H1 (cell line): ENCODE measurements at regions not wholly inside any gene's neighbourhood (a gene's known extent, or its start where the extent isn't known, plus 50 kb on each side); places are given as distances from the start of the nearest gene placed in this dataset.

Experiments
- CTCF ChIA-PET: fragments of 300-600 bp; sonication (Branson Sonifier 250); formaldehyde crosslinking; loops from one replicate; lab custom pipeline; 2021; ENCODE audit not compliant: partially characterized antibody; lab: Charles Lee
- POLR2A ChIA-PET: fragments of 300-600 bp; sonication (Branson Sonifier 250); formaldehyde crosslinking; loops from one replicate; lab custom pipeline; 2021; ENCODE audit warnings: inconsistent platforms; ENCODE audit not compliant: partially characterized antibody; lab: Charles Lee
- DNase-seq, 2 experiments: peaks; one replicate each; pipeline versions ENCODE4 v3.0.0 to v3.0.0-alpha.2; 2010 to 2022; ENCODE audit warnings: low spot score in 2 of 2, low read depth in 1 of 2, mixed read lengths in 1 of 2
- FAIRE-seq: peaks from 2 replicates; lab custom pipeline; 2011; peaks lifted over from hg19 to GRCh38; lab: Jason Lieb, UNC
- H2AFZ ChIP-seq: 2 replicates; pipeline ENCODE4 v1.8.1; 2012; ENCODE audit warnings: low read length, inconsistent platforms
- H2AK5ac ChIP-seq: 2 replicates; pipeline ENCODE4 v1.6.1; 2013; ENCODE audit warnings: low read depth, low read length
- H2BK120ac ChIP-seq: replicated peaks from 2 replicates; pipeline ENCODE3; 2013; ENCODE audit warnings: low read depth, low read length, inconsistent platforms
- H2BK12ac ChIP-seq: 2 replicates; pipeline ENCODE4 v1.6.1; 2013; ENCODE audit warnings: low read depth, low read length
- H2BK15ac ChIP-seq: 2 replicates; pipeline ENCODE4 v1.6.1; 2013; ENCODE audit warnings: low read length
- H2BK20ac ChIP-seq: 2 replicates; pipeline ENCODE4 v1.6.1; 2013; ENCODE audit warnings: low read length
- H2BK5ac ChIP-seq: 2 replicates; pipeline ENCODE4 v1.6.1; 2013; ENCODE audit warnings: low read depth, low read length
- H3K14ac ChIP-seq: 2 replicates; pipeline ENCODE4 v1.6.1; 2013; ENCODE audit warnings: inconsistent platforms; ENCODE audit not compliant: insufficient read length
- H3K18ac ChIP-seq: 2 replicates; pipeline ENCODE4 v1.6.1; 2013; ENCODE audit warnings: low read length; ENCODE audit errors: extremely low read depth
- H3K23ac ChIP-seq: 2 replicates; pipeline ENCODE4 v1.6.1; 2013; ENCODE audit warnings: inconsistent platforms; ENCODE audit not compliant: insufficient read length
- H3K23me2 ChIP-seq: 2 replicates; pipeline ENCODE4 v1.6.1; 2013; ENCODE audit warnings: low read depth, low read length
- H3K27ac ChIP-seq: 2 replicates; pipeline ENCODE4 v1.6.1; 2011; ENCODE audit warnings: low read depth, low read length, inconsistent platforms
- H3K27me3 ChIP-seq, 4 experiments: replicated peaks in 1 of 4; 1 replicate in 1 of 4; 2 replicates in 3 of 4; pipeline versions ENCODE4 v1.6.1 to v1.8.1; 2011 to 2013; ENCODE audit warnings: low read length in 3 of 4, mild to moderate bottlenecking in 3 of 4, inconsistent platforms in 2 of 4, mixed read lengths in 2 of 4, moderate library complexity in 1 of 4; ENCODE audit not compliant: control insufficient read depth in 3 of 4, insufficient read depth in 3 of 4; ENCODE audit errors: extremely low read depth in 1 of 4
- H3K36me3 ChIP-seq, 4 experiments: 2 replicates each; pipeline versions ENCODE4 v1.6.1 to v1.8.1; 2011 to 2013; ENCODE audit warnings: mild to moderate bottlenecking in 4 of 4, low read length in 3 of 4, moderate library complexity in 2 of 4, control low read depth in 1 of 4, inconsistent platforms in 1 of 4; ENCODE audit not compliant: insufficient read depth in 4 of 4, control insufficient read depth in 2 of 4
- H3K4ac ChIP-seq: replicated peaks from 2 replicates; pipeline ENCODE3; 2013; ENCODE audit warnings: low read length, low read depth, mixed read lengths, inconsistent platforms; ENCODE audit not compliant: insufficient read length
- H3K4me1 ChIP-seq, 4 experiments: replicated peaks in 1 of 4; 1 replicate in 1 of 4; 2 replicates in 3 of 4; pipeline versions ENCODE4 v1.6.1 to v1.8.1; 2011 to 2013; ENCODE audit warnings: low read length in 3 of 4, inconsistent platforms in 2 of 4, mixed read lengths in 1 of 4; ENCODE audit not compliant: insufficient read depth in 4 of 4, control insufficient read depth in 3 of 4
- H3K4me2 ChIP-seq, 2 experiments: 2 replicates each; pipeline versions ENCODE4 v1.6.1 to v1.8.1; 2011 to 2013; ENCODE audit warnings: low read depth in 2 of 2, low read length in 2 of 2, control low read depth in 1 of 2, inconsistent platforms in 1 of 2, mild to moderate bottlenecking in 1 of 2; ENCODE audit not compliant: insufficient read depth in 1 of 2
- H3K4me3 ChIP-seq, 4 experiments: fragments of 200-600, 300-600 bp in 1 of 4; sonication (generic), shearing (Covaris generic), sonication (Bioruptor Twin) in 1 of 4; 2 replicates each; pipeline versions ENCODE4 v1.5.1 to v1.8.1; 2011 to 2016; ENCODE audit warnings: low read length in 4 of 4, low read depth in 3 of 4, control low read depth in 2 of 4, inconsistent platforms in 2 of 4, mild to moderate bottlenecking in 2 of 4, mixed read lengths in 1 of 4, moderate library complexity in 1 of 4; ENCODE audit not compliant: insufficient read depth in 2 of 4; ENCODE audit errors: extremely low read depth in 1 of 4
- H3K56ac ChIP-seq: replicated peaks from 2 replicates; pipeline ENCODE3; 2013; ENCODE audit warnings: low read depth, mild to moderate bottlenecking, mixed read lengths, low read length, inconsistent platforms; ENCODE audit not compliant: insufficient read length
- H3K79me1 ChIP-seq: 2 replicates; pipeline ENCODE4 v1.6.1; 2013; ENCODE audit warnings: low read depth, low read length, control low read depth
- H3K79me2 ChIP-seq, 2 experiments: 2 replicates each; pipeline versions ENCODE4 v1.6.1 to v1.8.1; 2012 to 2013; ENCODE audit warnings: low read length in 2 of 2, mild to moderate bottlenecking in 2 of 2, inconsistent platforms in 1 of 2; ENCODE audit not compliant: insufficient read depth in 2 of 2, control insufficient read depth in 1 of 2
- H3K9ac ChIP-seq, 4 experiments: replicated peaks in 1 of 4; 1 replicate in 1 of 4; 2 replicates in 3 of 4; pipeline versions ENCODE4 v1.6.1 to v1.8.1; 2011 to 2013; ENCODE audit warnings: low read depth in 3 of 4, low read length in 3 of 4, control low read depth in 2 of 4, mild to moderate bottlenecking in 2 of 4, moderate library complexity in 2 of 4, inconsistent platforms in 1 of 4; ENCODE audit errors: extremely low read depth in 1 of 4
- H3K9me3 ChIP-seq, 2 experiments: 2 replicates each; pipeline versions ENCODE4 v1.6.1 to v1.8.1; 2012 to 2013; ENCODE audit warnings: mild to moderate bottlenecking in 2 of 2, moderate library complexity in 2 of 2, control low read depth in 1 of 2, inconsistent platforms in 1 of 2, low read depth in 1 of 2, low read length in 1 of 2, mixed read lengths in 1 of 2; ENCODE audit not compliant: insufficient read depth in 2 of 2
- H4K20me1 ChIP-seq, 2 experiments: replicated peaks in 1 of 2; 2 replicates each; pipeline versions ENCODE3 to v1.8.1; 2011 to 2013; ENCODE audit warnings: inconsistent platforms in 2 of 2, low read length in 2 of 2, mild to moderate bottlenecking in 1 of 2; ENCODE audit not compliant: insufficient read depth in 2 of 2, control insufficient read depth in 1 of 2
- H4K5ac ChIP-seq: 2 replicates; pipeline ENCODE4 v1.6.1; 2013; ENCODE audit warnings: low read length, low read depth, mixed read lengths, inconsistent platforms; ENCODE audit not compliant: insufficient read length
- H4K8ac ChIP-seq: 2 replicates; pipeline ENCODE4 v1.8.0; 2013; ENCODE audit warnings: mild to moderate bottlenecking, moderate library complexity, low read length, inconsistent platforms; ENCODE audit not compliant: insufficient read depth; ENCODE audit errors: extremely low read depth
- H4K91ac ChIP-seq: replicated peaks from 2 replicates; pipeline ENCODE3; 2013; ENCODE audit warnings: low read length, mixed read lengths, inconsistent platforms; ENCODE audit not compliant: insufficient read length
- ASH2L ChIP-seq: fragments of 200-600, 300-600 bp; sonication (generic); IDR thresholded peaks from one replicate; pipeline ENCODE4 v1.7.1; 2017; ENCODE audit warnings: low read length
- BACH1 ChIP-seq: IDR thresholded peaks from 2 replicates; pipeline ENCODE4 v1.6.1; 2012; ENCODE audit warnings: low read length, improper control_type of control experiment
- CEBPB ChIP-seq: IDR thresholded peaks from 2 replicates; pipeline ENCODE4 v1.6.1; 2012; ENCODE audit warnings: low read depth, low read length
- JUN ChIP-seq: IDR thresholded peaks from 2 replicates; pipeline ENCODE4 v1.6.1; 2011; ENCODE audit warnings: low read depth, mild to moderate bottlenecking, improper control_type of control experiment, low read length
- KDM5A ChIP-seq: fragments of 200-600 bp; IDR thresholded peaks from 2 replicates; pipeline ENCODE4 v1.7.1; 2012; ENCODE audit warnings: mild to moderate bottlenecking, low read length, inconsistent platforms, mixed read lengths
- NANOG ChIP-seq: IDR thresholded peaks from 2 replicates; pipeline ENCODE4 v1.6.1; 2011; ENCODE audit warnings: low read length, low read depth, mild to moderate bottlenecking, inconsistent platforms; ENCODE audit not compliant: insufficient read depth, poor library complexity, severe bottlenecking
- NRF1 ChIP-seq: IDR thresholded peaks from 2 replicates; pipeline ENCODE4 v1.6.1; 2011; ENCODE audit warnings: mild to moderate bottlenecking, low read depth, low read length, improper control_type of control experiment
- RAD21 ChIP-seq, 2 experiments: IDR thresholded peaks in 1 of 2; conservative IDR thresholded peaks in 1 of 2; 2 replicates each; pipeline ENCODE4 v1.6.1; 2011; ENCODE audit warnings: low read depth in 2 of 2, low read length in 2 of 2, improper control_type of control experiment in 1 of 2, inconsistent platforms in 1 of 2, mild to moderate bottlenecking in 1 of 2, moderate library complexity in 1 of 2
- RNF2 ChIP-seq: fragments of 200-900, 300-1000 bp; sonication (generic); IDR thresholded peaks from 2 replicates; pipeline ENCODE4 v1.7.1; 2016; ENCODE audit warnings: borderline replicate concordance, low read depth, mild to moderate bottlenecking, antibody characterized with exemption, low read length; ENCODE audit not compliant: poor library complexity, severe bottlenecking; ENCODE audit errors: missing control alignments
- SAP30 ChIP-seq: fragments of 300-600 bp; sonication (generic); IDR thresholded peaks from 2 replicates; pipeline ENCODE4 v1.7.1; 2012; ENCODE audit warnings: low read length, moderate library complexity, mild to moderate bottlenecking, inconsistent platforms; ENCODE audit not compliant: insufficient read depth, insufficient replicate concordance
- SP1 ChIP-seq: IDR thresholded peaks from 2 replicates; pipeline ENCODE4 v1.6.1; 2011; ENCODE audit warnings: low read depth, low read length
- SP2 ChIP-seq: IDR thresholded peaks from 2 replicates; pipeline ENCODE4 v1.6.1; 2012; ENCODE audit warnings: mild to moderate bottlenecking, low read length, inconsistent platforms
- TEAD4 ChIP-seq: IDR thresholded peaks from 2 replicates; pipeline ENCODE4 v1.6.1; 2012; ENCODE audit warnings: low read depth, low read length, inconsistent platforms, mixed read lengths
- WGBS, 2 experiments: shearing (Covaris generic) in 1 of 2; methylation state at CpG; one replicate each; pipeline versions ENCODE4 v1.1.6 to v1.1.7; 2013 to 2015; ENCODE audit warnings: low lambda C conversion rate in 2 of 2, mixed read lengths in 2 of 2, inconsistent platforms in 1 of 2, low coverage in 1 of 2, missing lambda C conversion rate in 1 of 2; ENCODE audit not compliant: insufficient replicate concordance in 2 of 2, insufficient coverage in 1 of 2, insufficient read length in 1 of 2; ENCODE audit errors: extremely low coverage in 1 of 2, missing lambda C conversion rate in 1 of 2; 5-methylcytosine and 5-hydroxymethylcytosine counted together
- TF ChIP-seq, protein P1 (sequence below): IDR thresholded peaks from 2 replicates; pipeline ENCODE4 v1.6.1; 2012; ENCODE audit warnings: inconsistent platforms

DNA sequence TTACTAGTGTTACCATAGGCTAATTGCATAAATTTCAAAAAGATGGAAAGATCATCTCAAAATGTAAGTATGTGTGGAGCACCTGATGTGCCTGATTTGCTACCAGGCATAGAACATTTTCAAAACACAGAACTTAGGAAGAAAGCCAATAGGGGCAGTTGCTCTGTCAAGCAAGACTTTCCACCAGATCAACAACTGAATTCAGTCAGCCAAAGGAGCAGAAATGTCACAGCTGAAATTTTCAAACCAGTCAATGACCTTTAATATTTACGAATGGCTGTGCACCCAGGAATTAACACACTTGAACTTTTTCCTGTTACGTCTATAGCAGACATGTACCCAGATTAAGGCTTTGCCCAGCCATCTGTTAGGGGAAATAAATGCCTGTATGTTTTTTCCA, 452.8 kb upstream of the PTGER4 start:
- CTCF ChIA-PET, result no interaction called here
- TF ChIP-seq SAP30 (no peak), KDM5A (no peak), NRF1 (no peak), ASH2L (no peak), RNF2 (no peak), TEAD4 (no peak), SP1 (no peak), CEBPB (no peak), RAD21 (IDR thresholded peaks at IDR 0.05 in 1 of 2, conservative IDR thresholded peaks at IDR 0.05 in 1 of 2; ENCODE audit: low read depth in 2 of 2, low read length in 2 of 2) (no peak), JUN (no peak), BACH1 (no peak), NANOG (no peak), SP2 (no peak)
- TF ChIP-seq, protein P1, sequence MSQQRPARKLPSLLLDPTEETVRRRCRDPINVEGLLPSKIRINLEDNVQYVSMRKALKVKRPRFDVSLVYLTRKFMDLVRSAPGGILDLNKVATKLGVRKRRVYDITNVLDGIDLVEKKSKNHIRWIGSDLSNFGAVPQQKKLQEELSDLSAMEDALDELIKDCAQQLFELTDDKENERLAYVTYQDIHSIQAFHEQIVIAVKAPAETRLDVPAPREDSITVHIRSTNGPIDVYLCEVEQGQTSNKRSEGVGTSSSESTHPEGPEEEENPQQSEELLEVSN, result no peak

More for the DNA sequence above, 452.8 kb upstream of the PTGER4 start:
- Histone ChIP-seq H3K14ac (no peak overlapping the region), H2AFZ (no peak overlapping the region; the same call in 1 of the 2 replicates), H3K4me2 (no peak overlapping the region), H3K56ac (no peak overlapping the region), H4K5ac (no peak overlapping the region), H4K8ac (no peak overlapping the region), H3K9me3 (no peaks in the 10 kb centered on the region; a peak in 1 of 4 replicates), H3K79me2 (no peaks in the 10 kb centered on the region), H2BK20ac (no peak overlapping the region), H3K4me1 (no peaks in the 10 kb centered on the region), H3K4me3 (no peak overlapping the region), H3K79me1 (no peaks in the 10 kb centered on the region), H3K18ac (no peak overlapping the region), H3K27me3 (no peaks in the 10 kb centered on the region), H3K27ac (no peak overlapping the region), H2BK120ac (no peak overlapping the region), H3K9ac (no peak overlapping the region), H4K20me1 (no peaks in the 10 kb centered on the region), H3K36me3 (no peaks in the 10 kb centered on the region), H2BK5ac (no peak overlapping the region), H3K4ac (no peak overlapping the region), H2BK12ac (no peak overlapping the region), H3K23me2 (no peaks in the 10 kb centered on the region), H2AK5ac (no peak overlapping the region), H4K91ac (no peak overlapping the region), H3K23ac (no peak overlapping the region), H2BK15ac (no peak overlapping the region)
- FAIRE-seq (no peak), DNase-seq (no peak)
- POLR2A ChIA-PET, result no interaction called here
- 97% methylated on average over 2 of the region's 2 CpGs; no CpG with 5 or more reads in 1 of the 2 experiments for WGBS, 2 experiments
